ENCODE measurements at regions not wholly inside any gene's neighbourhood (a gene's known extent, or its start where the extent isn't known, plus 50 kb on each side); places are given as distances from the start of the nearest gene placed in this dataset.

DNA sequence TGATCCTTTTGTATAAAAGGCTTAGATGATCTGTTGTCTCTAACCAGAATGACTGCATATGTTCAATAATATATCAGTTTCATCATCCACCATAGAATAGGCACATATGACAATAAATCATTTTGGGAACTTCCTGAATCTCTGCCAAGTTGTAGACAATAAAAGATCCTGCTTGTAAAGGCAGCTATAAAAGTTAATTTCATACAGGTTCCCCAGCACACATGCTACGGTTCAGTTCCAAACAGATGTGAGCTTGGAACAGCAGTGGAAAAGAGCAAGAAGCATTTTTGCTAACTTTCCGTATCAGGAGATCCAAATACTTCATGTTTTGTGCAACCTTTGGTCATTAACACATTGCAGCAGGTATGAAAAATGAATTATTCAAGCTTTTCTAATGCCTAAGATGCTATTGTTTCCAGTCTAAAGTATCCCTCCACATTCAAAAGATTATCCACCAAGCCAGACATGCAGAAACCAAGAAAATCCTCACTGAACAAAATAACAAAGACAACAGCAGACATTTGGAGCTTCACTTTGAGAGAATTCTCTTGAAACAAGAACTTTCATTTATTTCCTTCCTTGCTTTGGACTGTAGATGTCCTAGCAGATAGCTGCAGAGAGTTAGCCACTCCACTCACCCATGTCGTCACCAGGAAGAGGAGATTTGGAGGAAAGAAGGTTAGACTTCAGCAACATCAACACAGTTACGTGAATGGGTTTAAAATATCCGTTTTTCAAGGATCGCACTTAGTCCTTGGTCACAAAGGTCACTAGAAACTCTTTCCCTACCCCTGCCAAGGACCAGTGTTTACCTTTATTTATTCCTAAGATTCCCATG, 453.5 kb upstream of the JARID2 start:
- TF ChIP-seq, protein P1, sequence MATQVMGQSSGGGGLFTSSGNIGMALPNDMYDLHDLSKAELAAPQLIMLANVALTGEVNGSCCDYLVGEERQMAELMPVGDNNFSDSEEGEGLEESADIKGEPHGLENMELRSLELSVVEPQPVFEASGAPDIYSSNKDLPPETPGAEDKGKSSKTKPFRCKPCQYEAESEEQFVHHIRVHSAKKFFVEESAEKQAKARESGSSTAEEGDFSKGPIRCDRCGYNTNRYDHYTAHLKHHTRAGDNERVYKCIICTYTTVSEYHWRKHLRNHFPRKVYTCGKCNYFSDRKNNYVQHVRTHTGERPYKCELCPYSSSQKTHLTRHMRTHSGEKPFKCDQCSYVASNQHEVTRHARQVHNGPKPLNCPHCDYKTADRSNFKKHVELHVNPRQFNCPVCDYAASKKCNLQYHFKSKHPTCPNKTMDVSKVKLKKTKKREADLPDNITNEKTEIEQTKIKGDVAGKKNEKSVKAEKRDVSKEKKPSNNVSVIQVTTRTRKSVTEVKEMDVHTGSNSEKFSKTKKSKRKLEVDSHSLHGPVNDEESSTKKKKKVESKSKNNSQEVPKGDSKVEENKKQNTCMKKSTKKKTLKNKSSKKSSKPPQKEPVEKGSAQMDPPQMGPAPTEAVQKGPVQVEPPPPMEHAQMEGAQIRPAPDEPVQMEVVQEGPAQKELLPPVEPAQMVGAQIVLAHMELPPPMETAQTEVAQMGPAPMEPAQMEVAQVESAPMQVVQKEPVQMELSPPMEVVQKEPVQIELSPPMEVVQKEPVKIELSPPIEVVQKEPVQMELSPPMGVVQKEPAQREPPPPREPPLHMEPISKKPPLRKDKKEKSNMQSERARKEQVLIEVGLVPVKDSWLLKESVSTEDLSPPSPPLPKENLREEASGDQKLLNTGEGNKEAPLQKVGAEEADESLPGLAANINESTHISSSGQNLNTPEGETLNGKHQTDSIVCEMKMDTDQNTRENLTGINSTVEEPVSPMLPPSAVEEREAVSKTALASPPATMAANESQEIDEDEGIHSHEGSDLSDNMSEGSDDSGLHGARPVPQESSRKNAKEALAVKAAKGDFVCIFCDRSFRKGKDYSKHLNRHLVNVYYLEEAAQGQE (IDR thresholded peaks at IDR 0.05; ENCODE audit: insufficient replicate concordance, low read depth): no peak
- TF ChIP-seq GABPA (IDR thresholded peaks at IDR 0.05; ENCODE audit: low read depth) (no peak), SPI1 (IDR thresholded peaks at IDR 0.05; ENCODE audit: borderline replicate concordance, low read depth) (no peak)
- Histone ChIP-seq H3K27me3 (ENCODE audit: insufficient read depth, poor library complexity, severe bottlenecking) (no peaks in the 10 kb centered on the region), H3K4me3 (replicated peaks; ENCODE audit: insufficient read depth, low read length) (no peak overlapping the region), H3K27ac (replicated peaks) (no peak overlapping the region)
- DNase-seq (ENCODE audit: low read depth in 1 of 2, low spot score in 1 of 2): no peak

DNA sequence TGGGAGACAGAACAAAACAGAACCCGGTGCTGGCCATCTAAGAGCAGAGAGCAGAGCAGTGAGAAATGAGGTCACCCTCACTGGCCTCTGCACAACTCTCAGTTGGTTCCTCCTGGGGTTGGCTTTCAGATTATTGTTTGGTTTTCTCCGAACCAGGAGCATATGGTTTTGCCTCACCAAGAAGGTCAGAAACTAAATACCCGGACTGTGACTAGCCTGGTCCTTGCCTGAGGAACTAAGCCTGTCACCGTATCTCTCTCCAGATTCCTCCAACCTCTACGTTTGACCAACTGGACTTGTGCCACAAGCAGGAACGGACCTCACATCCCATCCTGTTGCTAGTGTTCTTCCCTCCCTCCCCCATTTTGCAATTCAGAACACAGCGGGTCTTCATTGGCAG, 450.4 kb upstream of the JARID2 start:
- TF ChIP-seq, protein P1 (IDR thresholded peaks at IDR 0.05; ENCODE audit: insufficient replicate concordance, low read depth): no peak
- TF ChIP-seq GABPA (IDR thresholded peaks at IDR 0.05; ENCODE audit: low read depth): no peak
- TF ChIP-seq, protein P2, sequence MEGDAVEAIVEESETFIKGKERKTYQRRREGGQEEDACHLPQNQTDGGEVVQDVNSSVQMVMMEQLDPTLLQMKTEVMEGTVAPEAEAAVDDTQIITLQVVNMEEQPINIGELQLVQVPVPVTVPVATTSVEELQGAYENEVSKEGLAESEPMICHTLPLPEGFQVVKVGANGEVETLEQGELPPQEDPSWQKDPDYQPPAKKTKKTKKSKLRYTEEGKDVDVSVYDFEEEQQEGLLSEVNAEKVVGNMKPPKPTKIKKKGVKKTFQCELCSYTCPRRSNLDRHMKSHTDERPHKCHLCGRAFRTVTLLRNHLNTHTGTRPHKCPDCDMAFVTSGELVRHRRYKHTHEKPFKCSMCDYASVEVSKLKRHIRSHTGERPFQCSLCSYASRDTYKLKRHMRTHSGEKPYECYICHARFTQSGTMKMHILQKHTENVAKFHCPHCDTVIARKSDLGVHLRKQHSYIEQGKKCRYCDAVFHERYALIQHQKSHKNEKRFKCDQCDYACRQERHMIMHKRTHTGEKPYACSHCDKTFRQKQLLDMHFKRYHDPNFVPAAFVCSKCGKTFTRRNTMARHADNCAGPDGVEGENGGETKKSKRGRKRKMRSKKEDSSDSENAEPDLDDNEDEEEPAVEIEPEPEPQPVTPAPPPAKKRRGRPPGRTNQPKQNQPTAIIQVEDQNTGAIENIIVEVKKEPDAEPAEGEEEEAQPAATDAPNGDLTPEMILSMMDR (IDR thresholded peaks at IDR 0.05; ENCODE audit: insufficient read depth, low read length): no peak
- no peak for TF ChIP-seq POLR2AphosphoS5 (IDR thresholded peaks at IDR 0.05; ENCODE audit: low read depth)
- no peak for TF ChIP-seq SPI1 (IDR thresholded peaks at IDR 0.05; ENCODE audit: borderline replicate concordance, low read depth)
- Histone ChIP-seq H3K27ac (replicated peaks) (no peak overlapping the region), H3K4me3 (replicated peaks; ENCODE audit: insufficient read depth, low read length) (no peak overlapping the region), H3K27me3 (ENCODE audit: insufficient read depth, poor library complexity, severe bottlenecking) (no peaks in the 10 kb centered on the region)
- no peak for DNase-seq (ENCODE audit: low read depth in 1 of 2, low spot score in 1 of 2)

DNA sequence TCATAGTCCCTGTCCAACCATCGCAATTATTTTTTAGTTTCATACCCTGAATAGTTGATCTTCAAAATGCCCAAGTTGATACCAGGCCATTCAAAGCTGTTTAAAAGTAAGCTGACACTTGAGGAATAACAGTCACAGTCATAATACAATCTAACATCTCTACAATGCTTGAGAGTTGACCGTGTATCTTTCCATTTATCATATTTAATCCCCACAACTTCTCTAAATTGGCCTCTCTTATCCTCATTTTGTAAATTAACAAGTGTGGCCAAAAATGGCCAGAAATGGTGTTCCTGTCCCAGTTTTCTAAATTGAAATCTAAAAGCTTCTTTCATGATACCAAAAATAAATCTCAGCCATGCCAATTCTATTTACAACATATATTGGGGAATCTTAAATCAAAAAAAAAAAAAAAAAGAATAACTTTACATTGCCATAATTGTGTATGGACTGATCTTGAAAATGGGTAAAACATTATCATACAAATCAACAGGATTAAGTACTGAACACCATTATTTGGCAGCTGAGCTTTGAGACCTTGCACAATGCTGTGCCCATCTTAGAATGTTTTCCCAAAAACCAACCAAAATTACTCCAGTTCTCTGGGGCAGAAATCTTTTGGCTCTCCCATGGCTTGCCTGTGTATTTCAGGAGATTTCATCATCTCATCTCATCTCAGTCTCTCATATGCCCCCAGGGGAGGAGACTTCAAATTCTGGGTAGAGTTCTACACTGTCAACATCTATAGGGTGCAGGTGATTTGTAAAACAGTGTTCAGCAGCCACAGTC, 448.7 kb upstream of the JARID2 start:
- TF ChIP-seq POLR2AphosphoS5 (IDR thresholded peaks at IDR 0.05; ENCODE audit: low read depth) (no peak), SPI1 (IDR thresholded peaks at IDR 0.05; ENCODE audit: borderline replicate concordance, low read depth) (no peak), GABPA (IDR thresholded peaks at IDR 0.05; ENCODE audit: low read depth) (no peak)
- TF ChIP-seq, protein P2 (IDR thresholded peaks at IDR 0.05; ENCODE audit: insufficient read depth, low read length): no peak
- TF ChIP-seq, protein P1 (IDR thresholded peaks at IDR 0.05; ENCODE audit: insufficient replicate concordance, low read depth): no peak
- DNase-seq (ENCODE audit: low read depth in 1 of 2, low spot score in 1 of 2): no peak
- Histone ChIP-seq H3K4me3 (replicated peaks; ENCODE audit: insufficient read depth, low read length) (no peak overlapping the region), H3K27me3 (ENCODE audit: insufficient read depth, poor library complexity, severe bottlenecking) (no peaks in the 10 kb centered on the region), H3K27ac (replicated peaks) (no peak overlapping the region)

All from HL-60 (cell line).